K562 (cell line): ENCODE measurements at regions not wholly inside any gene's neighbourhood (a gene's known extent, or its start where the extent isn't known, plus 50 kb on each side); places are given as distances from the start of the nearest gene placed in this dataset.

Experiments used
- BRD9 ChIP-seq: fragments of 450-650 bp; IDR thresholded peaks from 2 replicates; pipeline ENCODE4 v1.6.1; 2018; ENCODE audit warnings: low read depth; ENCODE audit not compliant: partially characterized antibody
- ETV6 ChIP-seq, 3 experiments: fragments of 150-350 bp in 1 of 3; sonication (generic) in 1 of 3; formaldehyde crosslinking in 1 of 3; IDR thresholded peaks; 2 replicates each; pipeline versions ENCODE4 v1.6.1 to v1.8.0; 2014 to 2022; ENCODE audit warnings: borderline replicate concordance in 2 of 3, low read depth in 2 of 3, antibody characterized with exemption in 1 of 3, low read length in 1 of 3, mild to moderate bottlenecking in 1 of 3, missing genetic modification reagents in 1 of 3
- GABPB2 ChIP-seq: fragments of 250-450 bp; sonication (Bioruptor Pico); conservative IDR thresholded peaks from 2 replicates; pipeline ENCODE4 v1.5.1; 2021; ENCODE audit warnings: mild to moderate bottlenecking
- GATA2 ChIP-seq: sonication (generic); formaldehyde crosslinking; IDR thresholded peaks from 2 replicates; pipeline ENCODE4 v1.4.0; 2020; ENCODE audit warnings: mild to moderate bottlenecking, missing genetic modification reagents
- GTF2A2 ChIP-seq: IDR thresholded peaks from 2 replicates; pipeline ENCODE4 v1.6.1; 2016; ENCODE audit warnings: mild to moderate bottlenecking, missing genetic modification characterization, missing compliant biosample characterization
- KLF16 ChIP-seq: IDR thresholded peaks from 2 replicates; pipeline ENCODE4 v1.6.1; 2016; ENCODE audit warnings: antibody characterized with exemption
- PHB2 ChIP-seq: fragments of 450-650 bp; IDR thresholded peaks from 2 replicates; pipeline ENCODE4 v1.6.1; 2017; ENCODE audit warnings: low read depth
- POLR3G ChIP-seq: IDR thresholded peaks from 2 replicates; pipeline ENCODE4 v1.6.1; 2011; ENCODE audit not compliant: insufficient read length, insufficient replicate concordance; ENCODE audit errors: extremely low read depth
- RAD21 ChIP-seq, 2 experiments: fragments of 250-450 bp in 1 of 2; fragments of 450-650 bp in 1 of 2; sonication (Bioruptor Pico) in 1 of 2; formaldehyde crosslinking in 1 of 2; IDR thresholded peaks in 1 of 2; conservative IDR thresholded peaks in 1 of 2; 2 replicates each; pipeline versions ENCODE4 v1.4.0 to v1.8.0; 2020 to 2022; ENCODE audit warnings: mild to moderate bottlenecking in 2 of 2, moderate library complexity in 1 of 2
- RBM34 ChIP-seq: fragments of 200-400 bp; formaldehyde crosslinking; IDR thresholded peaks from 2 replicates; pipeline ENCODE4 v1.6.1; 2018; ENCODE audit warnings: low read length, borderline replicate concordance; ENCODE audit not compliant: insufficient read depth
- RFX7 ChIP-seq: fragments of 250-450 bp; sonication (Bioruptor Pico); IDR thresholded peaks from 2 replicates; pipeline ENCODE4 v1.5.1; 2021; ENCODE audit warnings: mild to moderate bottlenecking
- TEAD2 ChIP-seq: fragments of 450-650 bp; IDR thresholded peaks from 2 replicates; pipeline ENCODE4 v1.6.1; 2016; ENCODE audit warnings: missing genetic modification characterization, control low read depth, missing compliant biosample characterization
- ZBED1 ChIP-seq: IDR thresholded peaks from 2 replicates; pipeline ENCODE4 v1.6.1; 2014
- ZFP36 ChIP-seq: fragments of 150-350 bp; IDR thresholded peaks from 2 replicates; pipeline ENCODE4 v1.6.1; 2018; ENCODE audit warnings: low read length, low read depth; ENCODE audit not compliant: partially characterized antibody
- TF ChIP-seq, protein P1 (sequence below), 2 experiments: fragments of 450-650 bp; IDR thresholded peaks; 2 replicates each; pipeline ENCODE4 v1.6.1; 2018; ENCODE audit warnings: mild to moderate bottlenecking in 2 of 2, low read depth in 1 of 2; ENCODE audit not compliant: partially characterized antibody in 2 of 2
- TF ChIP-seq, protein P2 (sequence below), 2 experiments: IDR thresholded peaks; 2 replicates each; pipeline ENCODE4 v1.6.1; 2011; ENCODE audit warnings: borderline replicate concordance in 1 of 2, control low read depth in 1 of 2, low read depth in 1 of 2, low read length in 1 of 2, mild to moderate bottlenecking in 1 of 2, mixed read lengths in 1 of 2, moderate library complexity in 1 of 2; ENCODE audit not compliant: insufficient read depth in 1 of 2, insufficient read length in 1 of 2, poor library complexity in 1 of 2, severe bottlenecking in 1 of 2; ENCODE audit errors: extremely low read depth in 1 of 2
- TF ChIP-seq, protein P3 (sequence below): fragments of 250-450 bp; sonication (Bioruptor Pico); IDR thresholded peaks from 2 replicates; pipeline ENCODE4 v1.5.0; 2021; ENCODE audit warnings: mild to moderate bottlenecking, moderate library complexity
- TF ChIP-seq, protein P4 (sequence below): sonication (generic); formaldehyde crosslinking; IDR thresholded peaks from 2 replicates; pipeline ENCODE4 v1.9.0; 2022; ENCODE audit warnings: mild to moderate bottlenecking, missing genetic modification reagents

DNA sequence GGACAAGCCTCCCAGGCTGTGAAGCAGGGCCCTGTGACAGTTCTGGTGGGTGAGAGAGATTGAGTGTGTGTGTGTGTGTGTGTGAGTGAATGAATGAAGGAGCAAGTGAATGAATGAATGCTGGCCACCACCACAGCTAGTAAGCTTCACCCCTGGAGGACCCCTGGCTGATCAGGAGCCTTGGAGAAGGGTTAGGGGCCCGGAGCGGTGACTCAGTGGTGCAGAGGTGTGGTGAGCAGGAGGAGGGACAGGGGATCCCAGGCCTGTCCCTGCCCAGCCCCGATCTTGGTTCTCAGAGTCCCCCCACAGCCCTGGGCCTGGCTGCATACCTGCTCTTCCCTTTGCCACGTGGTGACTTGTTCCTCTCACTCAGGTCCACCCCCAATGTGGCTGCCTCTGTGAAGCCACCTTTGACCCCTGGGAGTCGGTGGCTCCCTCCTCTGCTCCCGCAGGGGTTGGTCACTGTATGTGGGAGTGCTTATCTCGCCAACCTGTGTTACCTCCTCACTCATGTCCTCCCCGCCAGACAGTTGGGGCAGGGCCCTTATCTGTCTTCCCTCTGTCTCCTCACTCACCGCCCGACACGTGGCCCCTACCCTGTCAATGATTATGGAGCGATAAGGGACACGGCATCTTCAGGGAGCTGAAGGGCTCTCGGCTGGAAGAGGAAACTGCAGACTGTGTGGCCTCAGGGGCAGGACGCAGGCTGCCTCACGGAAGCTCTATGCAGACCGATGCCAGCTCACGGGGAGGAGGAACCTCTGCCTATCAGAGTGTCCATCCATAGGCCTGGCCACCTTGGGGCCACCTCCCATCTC is 99.9 kb upstream of the PITX1 start (continued):
- TF ChIP-seq, protein P1, sequence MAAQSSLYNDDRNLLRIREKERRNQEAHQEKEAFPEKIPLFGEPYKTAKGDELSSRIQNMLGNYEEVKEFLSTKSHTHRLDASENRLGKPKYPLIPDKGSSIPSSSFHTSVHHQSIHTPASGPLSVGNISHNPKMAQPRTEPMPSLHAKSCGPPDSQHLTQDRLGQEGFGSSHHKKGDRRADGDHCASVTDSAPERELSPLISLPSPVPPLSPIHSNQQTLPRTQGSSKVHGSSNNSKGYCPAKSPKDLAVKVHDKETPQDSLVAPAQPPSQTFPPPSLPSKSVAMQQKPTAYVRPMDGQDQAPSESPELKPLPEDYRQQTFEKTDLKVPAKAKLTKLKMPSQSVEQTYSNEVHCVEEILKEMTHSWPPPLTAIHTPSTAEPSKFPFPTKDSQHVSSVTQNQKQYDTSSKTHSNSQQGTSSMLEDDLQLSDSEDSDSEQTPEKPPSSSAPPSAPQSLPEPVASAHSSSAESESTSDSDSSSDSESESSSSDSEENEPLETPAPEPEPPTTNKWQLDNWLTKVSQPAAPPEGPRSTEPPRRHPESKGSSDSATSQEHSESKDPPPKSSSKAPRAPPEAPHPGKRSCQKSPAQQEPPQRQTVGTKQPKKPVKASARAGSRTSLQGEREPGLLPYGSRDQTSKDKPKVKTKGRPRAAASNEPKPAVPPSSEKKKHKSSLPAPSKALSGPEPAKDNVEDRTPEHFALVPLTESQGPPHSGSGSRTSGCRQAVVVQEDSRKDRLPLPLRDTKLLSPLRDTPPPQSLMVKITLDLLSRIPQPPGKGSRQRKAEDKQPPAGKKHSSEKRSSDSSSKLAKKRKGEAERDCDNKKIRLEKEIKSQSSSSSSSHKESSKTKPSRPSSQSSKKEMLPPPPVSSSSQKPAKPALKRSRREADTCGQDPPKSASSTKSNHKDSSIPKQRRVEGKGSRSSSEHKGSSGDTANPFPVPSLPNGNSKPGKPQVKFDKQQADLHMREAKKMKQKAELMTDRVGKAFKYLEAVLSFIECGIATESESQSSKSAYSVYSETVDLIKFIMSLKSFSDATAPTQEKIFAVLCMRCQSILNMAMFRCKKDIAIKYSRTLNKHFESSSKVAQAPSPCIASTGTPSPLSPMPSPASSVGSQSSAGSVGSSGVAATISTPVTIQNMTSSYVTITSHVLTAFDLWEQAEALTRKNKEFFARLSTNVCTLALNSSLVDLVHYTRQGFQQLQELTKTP (IDR thresholded peaks at IDR 0.05; ENCODE audit: low read depth in 1 of 2, partially characterized antibody in 2 of 2): peak; percentile 77 to 97
- TF ChIP-seq BRD9: peak; percentile 94
- TF ChIP-seq RBM34: no peak
- no peak for TF ChIP-seq GABPB2
- no peak for TF ChIP-seq RFX7 (CRISPR knock-in tag)
- peak; percentile 98 for TF ChIP-seq ZBED1
- TF ChIP-seq GTF2A2 (tag): no peak
- no peak for TF ChIP-seq POLR3G
- TF ChIP-seq, protein P2, sequence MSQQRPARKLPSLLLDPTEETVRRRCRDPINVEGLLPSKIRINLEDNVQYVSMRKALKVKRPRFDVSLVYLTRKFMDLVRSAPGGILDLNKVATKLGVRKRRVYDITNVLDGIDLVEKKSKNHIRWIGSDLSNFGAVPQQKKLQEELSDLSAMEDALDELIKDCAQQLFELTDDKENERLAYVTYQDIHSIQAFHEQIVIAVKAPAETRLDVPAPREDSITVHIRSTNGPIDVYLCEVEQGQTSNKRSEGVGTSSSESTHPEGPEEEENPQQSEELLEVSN (IDR thresholded peaks at IDR 0.05; ENCODE audit: borderline replicate concordance in 1 of 2, extremely low read depth in 1 of 2, insufficient read depth in 1 of 2, insufficient read length in 1 of 2, low read depth in 1 of 2, low read length in 1 of 2, poor library complexity in 1 of 2, severe bottlenecking in 1 of 2): peak; percentile 82 to 91
- TF ChIP-seq GATA2: peak; percentile 100
- peak in 1 of 2 experiments; percentile 94; a peak in 2 of 4 replicates for TF ChIP-seq ETV6 (IDR thresholded peaks at IDR 0.05; ENCODE audit: borderline replicate concordance in 1 of 2, low read depth in 2 of 2, low read length in 1 of 2)
- TF ChIP-seq ETV6 (CRISPR knock-in tag; IDR thresholded peaks at IDR 0.05; ENCODE audit: borderline replicate concordance): no peak
- TF ChIP-seq RAD21 (CRISPR knock-in tag; conservative IDR thresholded peaks at IDR 0.05 in 1 of 2, IDR thresholded peaks at IDR 0.05 in 1 of 2): peak; percentile 40 to 48; a peak in 2 of 4 replicates
- TF ChIP-seq ZFP36: peak; percentile 4
- TF ChIP-seq, protein P3, sequence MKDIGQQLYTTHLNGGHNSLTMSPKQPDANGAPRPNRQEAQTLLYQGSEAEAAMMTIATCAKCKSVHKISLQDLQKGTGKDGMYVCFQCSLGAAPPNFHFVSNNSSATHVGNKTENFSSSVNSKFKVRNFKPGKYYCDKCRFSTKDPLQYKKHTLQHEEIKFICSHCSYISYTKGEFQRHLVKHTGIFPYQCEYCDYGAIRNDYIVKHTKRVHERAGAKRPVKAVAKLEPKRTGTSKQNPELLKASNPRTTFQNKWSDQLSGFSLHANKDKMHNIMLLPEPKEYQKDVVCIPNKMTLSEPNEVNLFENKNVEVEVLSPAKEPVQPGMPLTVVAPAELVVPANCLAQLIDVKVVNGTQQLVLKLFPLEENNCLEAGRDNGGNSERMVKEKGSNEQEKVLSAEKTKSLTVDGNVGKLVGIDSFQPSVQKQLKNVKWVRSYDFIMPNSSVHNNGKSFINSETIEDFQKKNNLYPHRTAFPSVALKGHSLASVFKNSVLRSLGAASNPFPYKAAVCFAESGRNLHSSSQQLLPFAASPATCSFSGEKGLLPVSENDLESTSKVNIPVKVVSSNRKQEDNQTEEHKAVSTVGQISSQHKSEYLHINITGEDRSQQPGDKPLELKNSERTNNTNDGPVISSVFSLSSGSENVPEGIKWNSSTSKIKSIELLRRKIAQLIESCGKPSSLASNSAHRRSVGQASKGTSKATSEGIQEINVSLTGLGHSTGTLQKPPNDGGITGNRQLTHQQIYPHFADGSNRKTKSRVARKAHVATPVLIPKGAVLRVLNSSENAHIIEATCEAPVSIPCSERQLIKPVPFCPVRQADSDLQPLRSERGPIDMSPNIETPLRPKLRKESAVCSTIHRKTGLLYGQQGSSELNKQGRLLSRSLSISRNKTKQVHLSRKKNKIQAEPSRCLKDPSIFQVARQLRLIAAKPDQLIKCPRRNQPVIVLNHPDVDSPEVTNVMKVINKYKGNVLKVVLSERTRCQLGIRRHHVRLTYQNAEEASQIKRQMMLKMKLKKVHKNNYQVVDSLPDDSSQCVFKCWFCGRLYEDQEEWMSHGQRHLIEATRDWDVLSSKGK: no peak
- TF ChIP-seq TEAD2 (tag): no peak
- TF ChIP-seq, protein P4, sequence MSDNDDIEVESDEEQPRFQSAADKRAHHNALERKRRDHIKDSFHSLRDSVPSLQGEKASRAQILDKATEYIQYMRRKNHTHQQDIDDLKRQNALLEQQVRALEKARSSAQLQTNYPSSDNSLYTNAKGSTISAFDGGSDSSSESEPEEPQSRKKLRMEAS (CRISPR knock-in tag): peak; percentile 100
- peak; percentile 100 for TF ChIP-seq KLF16
- TF ChIP-seq PHB2: peak; percentile 99
